NCI-H1092 (cell line): ENCODE measurements at regions not wholly inside any gene's neighbourhood (a gene's known extent, or its start where the extent isn't known, plus 50 kb on each side); places are given as distances from the start of the nearest gene placed in this dataset.
"Not testable (repeated sequence)": the region's sequence is repeated elsewhere in the genome, so short reads cannot be mapped to it uniquely, and the experiment has no call there.

ENCODE experiments used
- DNase-seq: peaks from one replicate; lab custom pipeline; 2025; lab: John Stamatoyannopoulos, UW

- not testable (repeated sequence) for DNase-seq
These were observed 74.2 kb upstream of the GNG12 start for GRCh38 chr1:67907467-67907866.

GRCh38 chr1:67906015-67906414, 72.7 kb upstream of the GNG12 start:
- DNase-seq: not testable (repeated sequence)

DNA sequence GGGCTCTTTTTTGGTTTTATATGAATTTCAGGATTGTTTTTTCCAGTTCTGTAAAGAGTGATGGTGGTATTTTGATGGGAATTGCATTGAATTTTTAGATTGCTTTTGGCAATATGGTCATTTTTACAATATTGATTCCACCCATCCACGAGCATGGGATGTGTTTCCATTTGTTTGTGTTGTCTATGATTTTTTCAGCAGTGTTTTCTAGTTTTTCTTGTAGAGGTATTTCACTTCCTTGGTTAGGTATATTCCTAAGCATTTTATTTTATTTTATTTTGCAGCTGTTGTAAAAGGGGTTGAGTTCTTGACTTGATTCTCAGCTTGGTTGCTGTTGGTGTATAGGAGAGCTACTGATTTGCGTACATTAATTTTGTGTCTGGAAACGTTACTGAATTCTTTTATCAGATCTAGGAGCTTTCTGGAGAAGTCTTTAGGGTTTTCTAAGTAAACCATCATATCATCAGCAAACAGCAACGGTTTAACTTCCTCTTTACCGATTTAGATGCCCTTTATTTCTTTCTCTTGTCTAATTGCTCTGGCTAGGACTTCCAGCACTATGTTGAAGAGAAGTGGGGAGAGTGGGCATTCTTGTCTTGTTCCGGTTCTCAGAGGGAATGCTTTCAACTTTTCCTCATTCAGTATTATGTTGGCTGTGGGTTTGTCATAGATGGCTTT, 69.4 kb upstream of the GNG12 start:
- not testable (repeated sequence) for DNase-seq

- DNase-seq: no peak
These were observed 64.9 kb upstream of the GNG12 start for GRCh38 chr1:67898033-67898726.

DNA sequence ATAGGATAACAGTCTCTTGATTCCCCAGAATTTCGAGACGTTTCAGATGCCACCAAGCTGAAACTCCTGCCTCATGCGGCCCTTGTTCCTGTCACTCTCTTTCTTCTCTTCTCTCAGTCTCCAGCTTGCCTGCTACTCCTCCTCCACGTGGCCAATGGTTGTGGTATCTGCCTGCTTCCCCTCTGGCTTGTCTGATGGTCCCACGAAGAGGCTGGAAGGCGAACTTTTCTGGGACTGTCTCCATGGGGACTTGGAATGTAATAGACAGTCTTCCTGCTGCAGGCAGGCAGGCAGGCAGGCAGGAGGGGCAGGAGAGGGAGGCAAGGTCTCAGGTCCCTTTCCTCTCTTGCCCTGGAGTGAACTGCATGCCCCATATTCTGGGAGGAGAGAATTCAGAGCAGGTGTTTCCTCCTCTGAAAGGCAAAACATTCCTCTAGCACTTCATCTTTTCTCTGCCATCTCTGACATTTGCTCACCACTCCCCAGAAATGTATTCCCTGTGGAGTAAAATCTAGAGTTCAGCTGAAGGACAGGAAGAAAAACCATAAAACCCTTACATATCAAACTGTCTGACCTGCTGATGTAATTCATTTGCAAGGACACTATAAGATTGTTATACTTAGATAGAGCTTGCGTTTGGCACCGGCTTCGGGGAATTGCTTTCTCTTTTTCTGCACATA, 64.1 kb upstream of the GNG12 start:
- DNase-seq: no peak

DNA sequence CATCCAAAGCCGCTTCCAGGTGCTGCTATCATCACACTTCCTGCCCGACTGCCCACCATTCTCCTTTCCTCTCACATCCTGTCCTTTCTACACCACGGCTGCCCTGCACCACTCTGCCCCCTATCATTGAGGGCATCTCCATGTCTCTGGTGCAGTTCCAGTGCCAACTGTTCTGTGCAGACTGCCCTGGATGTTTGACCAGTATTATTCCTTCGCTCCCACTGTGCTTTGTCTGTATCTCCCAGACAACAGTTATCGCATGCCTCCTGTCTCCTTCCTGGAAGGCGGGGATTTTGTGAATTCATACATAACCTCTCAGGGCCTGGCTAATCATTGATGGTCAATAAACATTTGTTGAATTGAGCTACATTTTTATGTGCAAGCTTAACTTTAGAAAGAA, 63.6 kb upstream of the GNG12 start:
- DNase-seq: no peak

DNA sequence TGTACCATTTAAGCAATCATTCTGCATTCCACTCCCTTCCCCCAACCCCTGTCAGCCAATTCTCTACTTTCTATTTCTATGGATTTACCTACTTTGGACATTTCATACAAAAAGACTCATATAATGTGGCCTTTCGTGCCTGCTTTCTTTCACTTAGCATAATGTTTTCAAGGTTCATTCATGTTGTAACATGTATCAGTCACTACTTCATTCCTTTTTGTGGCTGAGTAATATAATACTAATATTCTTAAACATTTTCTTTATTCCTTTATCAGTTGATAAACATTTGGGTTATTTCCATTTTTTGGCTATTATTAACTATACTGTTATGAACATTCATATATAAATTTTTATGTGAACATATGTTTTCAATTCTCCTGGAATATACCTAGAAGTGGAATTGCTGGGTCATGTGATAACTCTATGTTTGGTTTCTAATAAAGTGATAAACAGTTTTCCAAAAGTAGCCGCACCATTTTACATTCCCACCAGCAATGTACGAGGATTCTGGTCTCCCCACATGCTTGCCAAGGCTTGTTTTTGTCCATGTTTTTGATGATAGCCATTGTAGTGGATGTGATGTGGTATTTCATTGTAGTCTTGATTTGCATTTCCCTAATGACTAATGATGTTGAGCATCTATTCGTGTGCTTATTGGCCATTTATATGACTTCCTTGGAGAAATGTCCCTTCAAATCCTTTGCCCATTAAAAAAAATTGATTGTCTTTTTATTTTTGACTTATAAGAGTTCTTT, 61.9 kb upstream of the GNG12 start:
- DNase-seq: no peak

DNA sequence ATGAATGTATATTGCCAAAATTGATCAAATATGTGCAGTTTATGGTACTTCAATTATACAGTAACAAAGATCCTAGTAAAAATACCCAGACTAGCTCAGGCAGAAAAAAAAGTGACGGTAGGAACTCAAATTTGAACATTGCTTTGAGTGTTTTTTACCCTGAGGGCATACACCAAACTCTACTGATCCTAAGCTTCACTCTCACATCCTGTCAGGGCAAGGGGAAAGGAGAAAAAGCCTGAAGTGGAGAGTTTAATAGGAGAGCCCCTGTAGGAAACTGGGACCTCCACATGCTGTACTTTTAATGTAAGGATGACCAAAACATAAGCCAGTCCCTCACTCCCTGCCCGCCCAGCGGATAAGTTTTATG, 59.8 kb upstream of the GNG12 start:
- DNase-seq: no peak

DNA sequence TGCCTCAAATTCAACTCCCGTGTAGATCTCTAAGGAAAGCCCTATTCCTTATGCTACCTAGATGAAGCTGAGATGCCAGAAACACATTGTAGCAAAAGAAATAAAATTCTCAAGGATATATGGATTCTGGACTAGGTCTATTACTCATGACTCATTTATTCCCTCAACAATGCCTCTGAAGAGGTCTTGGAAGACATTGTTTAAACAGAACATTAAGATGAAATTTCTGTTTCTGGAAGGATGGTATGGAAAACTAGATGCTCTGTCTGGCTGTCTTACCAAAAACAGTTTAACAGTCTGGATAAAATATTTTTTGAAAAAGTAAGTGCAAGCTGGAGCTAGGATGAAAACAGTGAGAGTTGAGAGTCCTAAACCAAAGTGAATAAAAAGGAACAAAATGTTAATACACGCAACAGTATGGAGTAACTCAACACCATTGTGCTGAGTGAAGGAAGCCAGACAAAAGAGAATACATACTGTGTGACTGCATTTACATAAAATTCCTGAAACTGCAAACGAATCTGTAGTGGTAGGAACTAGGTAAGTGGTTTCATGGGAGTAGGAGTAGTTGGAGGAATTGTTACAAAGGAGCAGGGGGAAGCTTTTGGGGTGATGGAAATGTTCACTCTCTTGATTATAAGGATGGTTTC, 59.3 kb upstream of the GNG12 start:
- no peak for DNase-seq

- no peak for DNase-seq
These were observed 57.6 kb upstream of the GNG12 start for GRCh38 chr1:67890857-67891256.

- no peak for DNase-seq
These were observed 56.8 kb upstream of the GNG12 start for GRCh38 chr1:67889953-67890567.

GRCh38 chr1:67889466-67889865, 56.2 kb upstream of the GNG12 start:
- no peak for DNase-seq

DNA sequence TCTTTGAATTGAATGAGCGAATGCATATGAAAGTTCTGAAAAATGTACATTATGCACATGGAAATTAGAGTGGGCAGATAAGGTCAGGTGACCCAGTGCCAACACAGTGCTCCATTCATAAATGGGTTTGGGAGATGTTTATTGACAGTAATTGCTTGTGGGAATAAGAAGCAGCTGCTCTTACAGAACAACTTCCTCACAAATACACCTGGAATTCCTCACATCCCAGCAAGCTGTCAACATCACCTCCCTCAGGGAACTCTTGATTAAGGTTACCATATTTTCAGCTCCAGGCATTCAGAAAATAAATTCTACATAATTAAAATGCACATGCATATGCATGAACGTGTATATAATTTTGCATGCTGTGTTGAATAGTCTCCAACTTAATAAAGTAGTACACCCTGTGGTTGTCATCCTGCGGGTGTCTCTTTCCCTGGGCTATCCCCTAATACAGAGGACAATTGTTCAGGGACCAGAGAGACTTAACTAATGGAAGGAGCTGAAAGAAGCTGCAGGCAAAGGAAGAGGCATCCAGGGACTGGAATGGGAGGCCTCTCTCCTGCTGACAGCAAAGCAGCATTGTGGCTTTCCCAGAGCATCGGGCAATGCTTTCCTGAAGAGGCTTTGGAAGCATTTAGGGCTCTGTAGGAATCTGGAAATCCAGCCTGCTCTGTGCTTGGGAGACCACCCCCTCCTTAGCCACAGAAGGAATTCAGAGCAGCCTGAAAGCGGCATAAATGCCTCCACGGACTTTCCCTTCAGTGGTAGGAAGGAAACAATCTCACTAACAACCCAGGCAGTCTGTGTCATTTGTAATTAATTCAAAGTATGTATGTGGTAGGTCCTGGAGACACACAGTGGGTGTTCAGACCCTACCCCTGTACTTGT, 55.2 kb upstream of the GNG12 start:
- no peak for DNase-seq

- no peak for DNase-seq
These were observed 53.9 kb upstream of the GNG12 start for GRCh38 chr1:67887146-67887545.

DNA sequence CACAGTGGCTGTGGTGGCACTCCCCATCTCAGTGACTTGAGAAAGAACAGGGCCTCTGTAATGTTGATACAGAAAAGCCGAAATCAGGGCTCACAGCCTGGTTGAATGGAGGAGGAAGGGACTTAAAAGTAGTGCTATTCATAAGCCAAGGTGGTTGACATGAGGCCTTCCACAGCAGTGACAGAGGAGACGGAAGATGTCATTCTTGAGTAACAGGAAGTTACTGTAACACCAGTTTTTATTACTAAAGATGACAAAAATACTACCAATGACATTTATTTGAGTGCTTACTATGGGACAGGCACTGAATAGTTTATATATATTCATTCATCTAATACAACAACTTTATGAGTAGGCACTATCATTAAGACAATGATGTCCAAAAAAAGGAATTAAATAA, 52.8 kb upstream of the GNG12 start:
- no peak for DNase-seq

- DNase-seq: no peak
These were observed 49.8 kb upstream of the GNG12 start for GRCh38 chr1:67883069-67883468.
